Activated CD4-positive, alpha-beta T cell treated with anti-CD3 and anti-CD28 coated beads for 36 hours (primary cell): ENCODE measurements at regions not wholly inside any gene's neighbourhood (a gene's known extent, or its start where the extent isn't known, plus 50 kb on each side); places are given as distances from the start of the nearest gene placed in this dataset.

Source experiments
- ATAC-seq: fragments of 200-7000 bp; cut with Tn5 transposase; one replicate; pipeline ENCODE4 v1.10.0; 2021; ENCODE audit warnings: mild to moderate bottlenecking, moderate library complexity
- CTCF ChIA-PET: fragments of 350-600 bp; sonication (Branson Sonifier 250); formaldehyde crosslinking; loops from one replicate; lab custom pipeline; 2021; ENCODE audit warnings: antibody characterized with exemption; lab: Charles Lee
- POLR2A ChIA-PET: fragments of 350-600 bp; sonication (Branson Sonifier 250); formaldehyde crosslinking; loops from one replicate; lab custom pipeline; 2021; ENCODE audit warnings: antibody characterized with exemption, inconsistent platforms; lab: Charles Lee
- DNase-seq: peaks from one replicate; pipeline ENCODE4 v3.0.0-alpha.2; 2020
- H3K27ac Mint-ChIP-seq: one replicate; pipeline ENCODE4 v1.8.0; 2021; ENCODE audit warnings: mixed read lengths
- H3K27me3 Mint-ChIP-seq: one replicate; pipeline ENCODE4 v1.8.0; 2021; ENCODE audit warnings: mixed read lengths
- H3K36me3 Mint-ChIP-seq: one replicate; pipeline ENCODE4 v1.8.0; 2021; ENCODE audit warnings: low read depth, mixed read lengths
- H3K4me1 Mint-ChIP-seq: one replicate; pipeline ENCODE4 v1.8.0; 2021; ENCODE audit warnings: mixed read lengths
- H3K4me3 Mint-ChIP-seq: one replicate; pipeline ENCODE4 v1.8.0; 2021; ENCODE audit warnings: mild to moderate bottlenecking, moderate library complexity, mixed read lengths
- H3K9me3 Mint-ChIP-seq: one replicate; pipeline ENCODE4 v1.8.0; 2021; ENCODE audit warnings: low read depth, mixed read lengths
- intact Hi-C, 2 experiments: fragments of 100-400 bp; cut with DNase I in 1 of 2; cut with micrococcal nuclease in 1 of 2; formaldehyde crosslinking; loops; one replicate each; pipeline versions ENCODE4 v1.14.2 to v1.15.1; 2022 to 2024; cut with DNase I, micrococcal nuclease

- Mint-ChIP-seq H3K36me3 (no peaks in the 10 kb centered on the region), H3K4me1 (no peaks in the 10 kb centered on the region), H3K27ac (no peak overlapping the region), H3K4me3 (no peak overlapping the region), H3K9me3 (no peaks in the 10 kb centered on the region), H3K27me3 (no peaks in the 10 kb centered on the region)
- intact Hi-C loops: no loop called here
- POLR2A ChIA-PET: no interaction called here
- DNase-seq: no peak
- ATAC-seq: no peak
- CTCF ChIA-PET: interaction anchor here (0.6 to 1.1 kb wide), 3 partner anchors 10 to 381 kb away, joined by 3 to 4 read pairs (median 4); no protein-coding TSS in a partner anchor
Observed at GRCh38 chr9:126017758-126018157, 270.6 kb downstream of the PBX3 start.

- no peak overlapping the region for H3K27ac Mint-ChIP-seq
- ChIA-PET CTCF (no interaction called here), POLR2A (no interaction called here)
- H3K4me3 Mint-ChIP-seq: no peak overlapping the region
- DNase-seq: no peak
- H3K4me1 Mint-ChIP-seq: no peaks in the 10 kb centered on the region
- no peak for ATAC-seq
- H3K27me3 Mint-ChIP-seq: no peaks in the 10 kb centered on the region
- H3K9me3 Mint-ChIP-seq: peaks cover 2% of the 10 kb centered on the region
- intact Hi-C loops: no loop called here
- no peaks in the 10 kb centered on the region for H3K36me3 Mint-ChIP-seq
Observed at GRCh38 chr9:126020836-126021235, 273.7 kb downstream of the PBX3 start.

GRCh38 chr9:126023962-126024361 is 276.8 kb downstream of the PBX3 start:
- CTCF ChIA-PET: interaction anchor here (0.5 kb wide), 1 partner anchor 558 kb away, joined by 3 read pairs; no protein-coding TSS in a partner anchor
- no peaks in the 10 kb centered on the region for H3K36me3 Mint-ChIP-seq
- no peak overlapping the region for H3K27ac Mint-ChIP-seq
- intact Hi-C loops: no loop called here
- peaks cover 2% of the 10 kb centered on the region for H3K9me3 Mint-ChIP-seq
- ATAC-seq: no peak
- POLR2A ChIA-PET: no interaction called here
- no peak overlapping the region for H3K4me3 Mint-ChIP-seq
- H3K27me3 Mint-ChIP-seq: no peaks in the 10 kb centered on the region
- DNase-seq: no peak
- no peaks in the 10 kb centered on the region for H3K4me1 Mint-ChIP-seq

GRCh38 chr9:126024581-126025230 is 277.5 kb downstream of the PBX3 start:
- ATAC-seq: no peak
- H3K27me3 Mint-ChIP-seq: no peaks in the 10 kb centered on the region

GRCh38 chr9:126025991-126026390 is 278.8 kb downstream of the PBX3 start:
- intact Hi-C loops: no loop called here
- ATAC-seq (no peak), DNase-seq (no peak)
- no peaks in the 10 kb centered on the region for H3K27me3 Mint-ChIP-seq
- H3K27ac Mint-ChIP-seq: no peak overlapping the region
- POLR2A ChIA-PET: no interaction called here
- CTCF ChIA-PET: no interaction called here
- H3K36me3 Mint-ChIP-seq: no peaks in the 10 kb centered on the region
- no peaks in the 10 kb centered on the region for H3K4me1 Mint-ChIP-seq
- no peak overlapping the region for H3K4me3 Mint-ChIP-seq
- H3K9me3 Mint-ChIP-seq: peaks cover 2% of the 10 kb centered on the region

More at GRCh38 chr9:126024581-126025230, 277.5 kb downstream of the PBX3 start:
- no peaks in the 10 kb centered on the region for H3K36me3 Mint-ChIP-seq
- H3K4me3 Mint-ChIP-seq: no peak overlapping the region
- peaks cover 2% of the 10 kb centered on the region for H3K9me3 Mint-ChIP-seq
- no peak for DNase-seq
- ChIA-PET CTCF (no interaction called here), POLR2A (no interaction called here)
- H3K4me1 Mint-ChIP-seq: no peaks in the 10 kb centered on the region
- intact Hi-C loops: no loop called here
- H3K27ac Mint-ChIP-seq: no peak overlapping the region

GRCh38 chr9:126027566-126027965 is 280.4 kb downstream of the PBX3 start:
- no peak overlapping the region for H3K4me3 Mint-ChIP-seq
- peaks cover 2% of the 10 kb centered on the region for H3K27me3 Mint-ChIP-seq
- ATAC-seq: no peak
- H3K27ac Mint-ChIP-seq: no peak overlapping the region
- intact Hi-C loops: no loop called here
- H3K36me3 Mint-ChIP-seq: no peaks in the 10 kb centered on the region
- POLR2A ChIA-PET: no interaction called here
- H3K4me1 Mint-ChIP-seq: no peaks in the 10 kb centered on the region
- CTCF ChIA-PET: interaction anchor here (1.2 kb wide), 1 partner anchor 913 kb away, joined by 3 read pairs; no protein-coding TSS in a partner anchor
- peaks cover 2% of the 10 kb centered on the region for H3K9me3 Mint-ChIP-seq
- DNase-seq: no peak

- Mint-ChIP-seq H3K27ac (no peak overlapping the region), H3K9me3 (peaks cover 1% of the 10 kb centered on the region), H3K36me3 (no peaks in the 10 kb centered on the region), H3K4me3 (no peak overlapping the region), H3K4me1 (no peaks in the 10 kb centered on the region), H3K27me3 (peaks cover 4% of the 10 kb centered on the region)
- DNase-seq (no peak), ATAC-seq (no peak)
- ChIA-PET CTCF (interaction anchor here (0.8 kb wide), 1 partner anchor 11 kb away, joined by 3 read pairs; no protein-coding TSS in a partner anchor), POLR2A (no interaction called here)
- intact Hi-C loops: no loop called here
Observed at GRCh38 chr9:126028746-126029145, 281.6 kb downstream of the PBX3 start.

GRCh38 chr9:126030716-126031115 is 283.5 kb downstream of the PBX3 start:
- Mint-ChIP-seq H3K36me3 (no peaks in the 10 kb centered on the region), H3K4me3 (no peak overlapping the region), H3K9me3 (no peaks in the 10 kb centered on the region), H3K27ac (no peak overlapping the region), H3K27me3 (peaks cover 9% of the 10 kb centered on the region), H3K4me1 (no peaks in the 10 kb centered on the region)
- ChIA-PET CTCF (no interaction called here), POLR2A (interaction anchor here (0.6 kb wide), 1 partner anchor 211 kb away, joined by 3 read pairs; no protein-coding TSS in a partner anchor)
- ATAC-seq: no peak
- DNase-seq: no peak
- intact Hi-C loops: no loop called here

- ChIA-PET POLR2A (no interaction called here), CTCF (no interaction called here)
- ATAC-seq (no peak), DNase-seq (no peak)
- Mint-ChIP-seq H3K4me1 (no peaks in the 10 kb centered on the region), H3K27me3 (peaks cover 11% of the 10 kb centered on the region), H3K36me3 (no peaks in the 10 kb centered on the region), H3K9me3 (no peaks in the 10 kb centered on the region), H3K4me3 (no peak overlapping the region), H3K27ac (no peak overlapping the region)
- intact Hi-C loops: no loop called here
Observed at GRCh38 chr9:126031116-126031515, 283.9 kb downstream of the PBX3 start.

- no peak for DNase-seq
- POLR2A ChIA-PET: no interaction called here
- CTCF ChIA-PET: no interaction called here
- no peak for ATAC-seq
- intact Hi-C loops: no loop called here
- H3K4me1 Mint-ChIP-seq: no peaks in the 10 kb centered on the region
- no peak overlapping the region for H3K4me3 Mint-ChIP-seq
- no peaks in the 10 kb centered on the region for H3K9me3 Mint-ChIP-seq
- no peak overlapping the region for H3K27ac Mint-ChIP-seq
- H3K36me3 Mint-ChIP-seq: no peaks in the 10 kb centered on the region
- peaks cover 13% of the 10 kb centered on the region for H3K27me3 Mint-ChIP-seq
Observed at GRCh38 chr9:126032135-126032534, 285.0 kb downstream of the PBX3 start.

GRCh38 chr9:126033318-126033717 is 286.1 kb downstream of the PBX3 start:
- no peak for ATAC-seq
- H3K27ac Mint-ChIP-seq: no peak overlapping the region
- H3K9me3 Mint-ChIP-seq: no peaks in the 10 kb centered on the region
- ChIA-PET CTCF (no interaction called here), POLR2A (no interaction called here)
- H3K4me1 Mint-ChIP-seq: no peaks in the 10 kb centered on the region
- H3K36me3 Mint-ChIP-seq: no peaks in the 10 kb centered on the region
- intact Hi-C loops: no loop called here
- DNase-seq: no peak
- H3K4me3 Mint-ChIP-seq: no peak overlapping the region
- H3K27me3 Mint-ChIP-seq: peaks cover 13% of the 10 kb centered on the region

GRCh38 chr9:126033956-126034355 is 286.8 kb downstream of the PBX3 start:
- Mint-ChIP-seq H3K4me3 (no peak overlapping the region), H3K36me3 (no peaks in the 10 kb centered on the region), H3K9me3 (no peaks in the 10 kb centered on the region), H3K4me1 (no peaks in the 10 kb centered on the region), H3K27ac (no peak overlapping the region), H3K27me3 (peaks cover 13% of the 10 kb centered on the region)
- ChIA-PET CTCF (no interaction called here), POLR2A (no interaction called here)
- no peak for ATAC-seq
- no peak for DNase-seq
- intact Hi-C loops: no loop called here
